GM12892 (cell line): ENCODE measurements at regions not wholly inside any gene's neighbourhood (a gene's known extent, or its start where the extent isn't known, plus 50 kb on each side); places are given as distances from the start of the nearest gene placed in this dataset.

Source experiments
- POLR2A ChIP-seq: IDR thresholded peaks from 2 replicates; pipeline ENCODE4 v1.6.1; 2011; ENCODE audit warnings: low read depth, low read length, control low read depth
- POLR2AphosphoS5 ChIP-seq: IDR thresholded peaks from 2 replicates; pipeline ENCODE4 v1.6.1; 2011; ENCODE audit warnings: low read depth, low read length, control low read depth
- TAF1 ChIP-seq: IDR thresholded peaks from 2 replicates; pipeline ENCODE4 v1.6.1; 2011; ENCODE audit warnings: low read depth, mild to moderate bottlenecking, control low read depth, low read length, borderline replicate concordance

DNA sequence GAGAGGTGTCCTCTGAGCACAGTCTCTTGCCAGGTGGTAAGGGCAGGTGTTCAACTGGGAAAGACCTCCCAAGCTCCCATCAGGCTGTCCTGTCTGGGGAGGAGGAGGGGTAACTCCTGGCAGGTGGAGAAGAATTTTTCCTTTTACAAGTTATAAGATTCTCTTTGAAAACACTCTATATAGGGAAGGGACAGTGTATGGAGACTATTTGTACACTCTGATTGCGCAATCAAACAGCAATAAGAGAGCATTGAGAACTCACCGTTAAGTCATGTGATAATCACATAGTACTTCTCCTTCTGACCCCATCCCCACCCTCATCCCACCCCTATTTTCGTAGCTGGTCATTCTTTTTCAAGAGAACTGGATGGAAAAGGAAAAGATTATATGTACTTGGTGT lies 179.3 kb upstream of the ZNF644 start:
- TF ChIP-seq POLR2A (no peak), POLR2AphosphoS5 (no peak), TAF1 (no peak)
